Astrocyte (in vitro differentiated cells and primary cell): ENCODE measurements at regions not wholly inside any gene's neighbourhood (a gene's known extent, or its start where the extent isn't known, plus 50 kb on each side); places are given as distances from the start of the nearest gene placed in this dataset.

Experiments
- CTCF ChIP-seq: IDR thresholded peaks from 2 replicates; pipeline ENCODE4 v1.5.1; 2011; ENCODE audit warnings: low read depth, mild to moderate bottlenecking, inconsistent platforms, low read length, moderate library complexity; ENCODE audit not compliant: insufficient read depth
- EZH2 ChIP-seq: IDR thresholded peaks from 2 replicates; pipeline ENCODE4 v1.6.1; 2012; ENCODE audit warnings: mild to moderate bottlenecking, low read length, inconsistent platforms; ENCODE audit not compliant: insufficient read depth

- no peak for TF ChIP-seq CTCF
- TF ChIP-seq EZH2: no peak
Observed at GRCh38 chr4:138696771-138697170, 318.8 kb upstream of the NOCT start.
